OCI-LY7 (cell line): ENCODE measurements at regions not wholly inside any gene's neighbourhood (a gene's known extent, or its start where the extent isn't known, plus 50 kb on each side); places are given as distances from the start of the nearest gene placed in this dataset.

Experiments
- BruUV-seq: library from RNA; stranded (reverse); fragments of 400-500 nt; replicated peaks from 2 replicates; lab custom pipeline; 2021; lab: Mats Ljungman, UMichigan
- CTCF ChIA-PET: fragments of 300-600 bp; sonication (Branson Sonifier 250); formaldehyde crosslinking; loops from one replicate; lab custom pipeline; 2022; ENCODE audit warnings: antibody characterized with exemption; ENCODE audit not compliant: unreplicated experiment; lab: Charles Lee
- POLR2A ChIA-PET: fragments of 300-600 bp; sonication (Branson Sonifier 250); formaldehyde crosslinking; loops from one replicate; lab custom pipeline; 2022; ENCODE audit warnings: antibody characterized with exemption; lab: Charles Lee
- DNase-seq: peaks from one replicate; pipeline ENCODE4 v3.0.0-alpha.2; 2015; ENCODE audit warnings: low spot score
- H2AFZ ChIP-seq: fragments of 200-600 bp; sonication (generic), shearing (Covaris generic); 2 replicates; pipeline ENCODE4 v1.6.1; 2014; ENCODE audit warnings: mild to moderate bottlenecking, antibody characterized with exemption, low read length, moderate library complexity
- H3K27ac ChIP-seq: fragments of 200-600 bp; sonication (generic); 2 replicates; pipeline ENCODE4 v1.5.1; 2014; ENCODE audit warnings: mixed run types, low read depth, mild to moderate bottlenecking, moderate library complexity, low read length, inconsistent platforms; ENCODE audit not compliant: poor library complexity, severe bottlenecking
- H3K36me3 ChIP-seq: fragments of 200-600 bp; sonication (generic); 2 replicates; pipeline ENCODE4 v1.6.1; 2014; ENCODE audit warnings: mild to moderate bottlenecking, antibody characterized with exemption, low read length, moderate library complexity, mixed read lengths; ENCODE audit not compliant: insufficient read depth
- H3K4me1 ChIP-seq: fragments of 200-600 bp; sonication (generic); 2 replicates; pipeline ENCODE4 v1.5.1; 2014; ENCODE audit warnings: mild to moderate bottlenecking, low read length; ENCODE audit not compliant: insufficient read depth, poor library complexity, severe bottlenecking
- H3K4me2 ChIP-seq: fragments of 200-600 bp; sonication (generic); 2 replicates; pipeline ENCODE4 v1.6.1; 2014; ENCODE audit warnings: mild to moderate bottlenecking, low read length
- H3K4me3 ChIP-seq: fragments of 200-600 bp; sonication (generic); 2 replicates; pipeline ENCODE4 v1.5.1; 2014; ENCODE audit warnings: mild to moderate bottlenecking, low read depth, low read length; ENCODE audit not compliant: poor library complexity, severe bottlenecking
- H3K79me2 ChIP-seq: fragments of 200-600 bp; sonication (generic); 2 replicates; pipeline ENCODE4 v1.6.1; 2016; ENCODE audit warnings: low read depth, mild to moderate bottlenecking, low read length, moderate library complexity, mixed read lengths; ENCODE audit not compliant: insufficient read depth
- H3K9me2 ChIP-seq: fragments of 200-600 bp; sonication (generic); 2 replicates; pipeline ENCODE4 v1.6.1; 2016; ENCODE audit warnings: mild to moderate bottlenecking, low read length, mixed read lengths; ENCODE audit not compliant: insufficient read depth
- H3K9me3 ChIP-seq: fragments of 200-600 bp; sonication (generic); 2 replicates; pipeline ENCODE4 v1.6.1; 2014; ENCODE audit warnings: mild to moderate bottlenecking, mixed run types, low read length, mixed read lengths
- H4K20me1 ChIP-seq: fragments of 200-600 bp; sonication (generic); 2 replicates; pipeline ENCODE4 v1.6.1; 2014; ENCODE audit warnings: mild to moderate bottlenecking, antibody characterized with exemption, low read length, moderate library complexity, mixed read lengths; ENCODE audit not compliant: insufficient read depth
- CTCF ChIP-seq: fragments of 200-600 bp; sonication (generic); conservative IDR thresholded peaks from 2 replicates; pipeline ENCODE4 v1.5.1; 2014; ENCODE audit warnings: mild to moderate bottlenecking, antibody characterized with exemption, low read length, moderate library complexity, mixed read lengths
- EZH2phosphoT487 ChIP-seq: fragments of 200-600 bp; sonication (generic); IDR thresholded peaks from 2 replicates; pipeline ENCODE4 v1.6.1; 2018; ENCODE audit warnings: low read depth, borderline replicate concordance, mild to moderate bottlenecking, mixed run types, antibody characterized with exemption, low read length, moderate library complexity, mixed read lengths
- intact Hi-C: fragments of 100-400 bp; cut with micrococcal nuclease; formaldehyde crosslinking; loops from one replicate; pipeline ENCODE4 v1.10.0; 2022; ENCODE audit not compliant: unreplicated experiment

GRCh38 chr10:63759335-63759734 lies 238.1 kb downstream of the REEP3 start:
- no peak overlapping the region for H2AFZ ChIP-seq
- no peak for DNase-seq
- no peak for TF ChIP-seq CTCF
- no peak for TF ChIP-seq EZH2phosphoT487
- no peak overlapping the region for H3K27ac ChIP-seq
- intact Hi-C loops = no loop called here
- H3K79me2 ChIP-seq = no peaks in the 10 kb centered on the region
- ChIA-PET CTCF (no interaction called here), POLR2A (no interaction called here)
- no peaks in the 10 kb centered on the region for H3K36me3 ChIP-seq
- H3K9me2 ChIP-seq = no peaks in the 10 kb centered on the region
- H3K4me1 ChIP-seq = no peaks in the 10 kb centered on the region
- H4K20me1 ChIP-seq = no peaks in the 10 kb centered on the region
- no peaks in the 10 kb centered on the region for H3K9me3 ChIP-seq
- H3K4me3 ChIP-seq = no peak overlapping the region
- H3K4me2 ChIP-seq = no peak overlapping the region
- no TSS peak for BruUV-seq

GRCh38 chr10:63760034-63760707 lies 239.0 kb downstream of the REEP3 start:
- no peaks in the 10 kb centered on the region for H4K20me1 ChIP-seq
- H3K79me2 ChIP-seq = no peaks in the 10 kb centered on the region
- no peak for DNase-seq
- no peaks in the 10 kb centered on the region for H3K36me3 ChIP-seq
- no peak overlapping the region for H3K4me2 ChIP-seq
- no TSS peak for BruUV-seq
- POLR2A ChIA-PET = no interaction called here
- CTCF ChIA-PET = no interaction called here
- no peak overlapping the region for H3K27ac ChIP-seq
- H3K4me3 ChIP-seq = no peak overlapping the region
- intact Hi-C loops = no loop called here
- H2AFZ ChIP-seq = no peak overlapping the region
- H3K4me1 ChIP-seq = no peaks in the 10 kb centered on the region
- no peaks in the 10 kb centered on the region for H3K9me3 ChIP-seq
- no peak for TF ChIP-seq CTCF
- TF ChIP-seq EZH2phosphoT487 = no peak
- H3K9me2 ChIP-seq = no peaks in the 10 kb centered on the region

GRCh38 chr10:63760708-63761047 lies 239.5 kb downstream of the REEP3 start:
- CTCF ChIA-PET = no interaction called here
- H3K4me2 ChIP-seq = no peak overlapping the region
- intact Hi-C loops = no loop called here
- no peaks in the 10 kb centered on the region for H3K79me2 ChIP-seq
- H3K4me1 ChIP-seq = no peaks in the 10 kb centered on the region
- no peak for DNase-seq
- no peak overlapping the region for H2AFZ ChIP-seq
- no peaks in the 10 kb centered on the region for H3K9me3 ChIP-seq
- no peaks in the 10 kb centered on the region for H4K20me1 ChIP-seq
- H3K27ac ChIP-seq = no peak overlapping the region
- POLR2A ChIA-PET = no interaction called here
- no peak overlapping the region for H3K4me3 ChIP-seq
- H3K36me3 ChIP-seq = no peaks in the 10 kb centered on the region
- no peaks in the 10 kb centered on the region for H3K9me2 ChIP-seq
- no peak for TF ChIP-seq EZH2phosphoT487
- no peak for TF ChIP-seq CTCF
- no TSS peak for BruUV-seq
